HCT116 (cell line): ENCODE measurements at regions not wholly inside any gene's neighbourhood (a gene's known extent, or its start where the extent isn't known, plus 50 kb on each side); places are given as distances from the start of the nearest gene placed in this dataset.

Source experiments
- ATF3 ChIP-seq: IDR thresholded peaks from 2 replicates; pipeline ENCODE4 v1.6.1; 2012
- CTCF ChIP-seq, 3 experiments: fragments of 200-600 bp in 1 of 3; sonication (generic) in 1 of 3; IDR thresholded peaks in 2 of 3; conservative IDR thresholded peaks in 1 of 3; 2 replicates each; pipeline ENCODE4 v1.5.1; 2012 to 2017; ENCODE audit warnings: low read depth in 2 of 3, low read length in 2 of 3, antibody characterized with exemption in 1 of 3, borderline replicate concordance in 1 of 3, control low read depth in 1 of 3, mild to moderate bottlenecking in 1 of 3, mixed read lengths in 1 of 3, mixed run types in 1 of 3, moderate library complexity in 1 of 3; ENCODE audit not compliant: insufficient read depth in 1 of 3
- EZH2 ChIP-seq: fragments of 200-600 bp; sonication (generic); IDR thresholded peaks from 2 replicates; pipeline ENCODE4 v1.6.1; 2017; ENCODE audit warnings: antibody characterized with exemption, mixed run types
- POLR2A ChIP-seq: IDR thresholded peaks from 2 replicates; pipeline ENCODE4 v1.7.0; 2011; ENCODE audit warnings: borderline replicate concordance; ENCODE audit not compliant: insufficient read depth, insufficient read length; ENCODE audit errors: extremely low read depth
- SIN3A ChIP-seq: IDR thresholded peaks from 2 replicates; pipeline ENCODE4 v1.6.1; 2012; ENCODE audit warnings: low read depth
- SRF ChIP-seq: IDR thresholded peaks from 2 replicates; pipeline ENCODE4 v1.6.1; 2012; ENCODE audit warnings: low read depth
- YY1 ChIP-seq: IDR thresholded peaks from 2 replicates; pipeline ENCODE4 v1.6.1; 2011; ENCODE audit warnings: low read length, low read depth, moderate library complexity, mild to moderate bottlenecking; ENCODE audit not compliant: insufficient replicate concordance; ENCODE audit errors: extremely low read depth
- ZNF274 ChIP-seq: fragments of 200-500 bp; sonication (Bioruptor generic); IDR thresholded peaks from 2 replicates; pipeline ENCODE4 v1.6.1; 2014; ENCODE audit warnings: mild to moderate bottlenecking, low read depth, low read length, inconsistent platforms

GRCh38 chr5:84985148-84985547 lies 600.5 kb upstream of the EDIL3 start:
- TF ChIP-seq EZH2 (no peak), CTCF (IDR thresholded peaks at IDR 0.05 in 2 of 3, conservative IDR thresholded peaks at IDR 0.05 in 1 of 3; ENCODE audit: borderline replicate concordance in 1 of 3, insufficient read depth in 1 of 3, low read depth in 2 of 3, low read length in 2 of 3) (no peak), SRF (no peak), ATF3 (no peak), SIN3A (no peak), POLR2A (no peak), YY1 (no peak), ZNF274 (no peak)
